NCI-H748 treated with DMSO at 0.1 percent for 48 hours (cell line): ENCODE measurements at regions not wholly inside any gene's neighbourhood (a gene's known extent, or its start where the extent isn't known, plus 50 kb on each side); places are given as distances from the start of the nearest gene placed in this dataset.
"Not testable (repeated sequence)": the region's sequence is repeated elsewhere in the genome, so short reads cannot be mapped to it uniquely, and the experiment has no call there.

Source experiments
- DNase-seq: peaks from one replicate; lab custom pipeline; 2025; lab: John Stamatoyannopoulos, UW

GRCh38 chr2:65568656-65569440 lies 136.4 kb upstream of the SPRED2 start:
- not testable (repeated sequence) for DNase-seq

GRCh38 chr2:65566617-65567016 lies 134.2 kb upstream of the SPRED2 start:
- no peak for DNase-seq

GRCh38 chr2:65565681-65566080 lies 133.3 kb upstream of the SPRED2 start:
- DNase-seq, result no peak

GRCh38 chr2:65564299-65564698 lies 131.9 kb upstream of the SPRED2 start:
- DNase-seq, result no peak

GRCh38 chr2:65562890-65563289 lies 130.5 kb upstream of the SPRED2 start:
- no peak for DNase-seq

- no peak for DNase-seq
Measured at GRCh38 chr2:65558743-65559142, 126.3 kb upstream of the SPRED2 start.

GRCh38 chr2:65557616-65558573 lies 125.5 kb upstream of the SPRED2 start:
- DNase-seq, result no peak

- DNase-seq, result no peak
Measured at GRCh38 chr2:65554765-65555591, 122.6 kb upstream of the SPRED2 start.

GRCh38 chr2:65553504-65554074 lies 121.2 kb upstream of the SPRED2 start:
- DNase-seq, result no peak

GRCh38 chr2:65551528-65551927 lies 119.1 kb upstream of the SPRED2 start:
- no peak for DNase-seq

- no peak for DNase-seq
Measured at GRCh38 chr2:65550246-65550645, 117.8 kb upstream of the SPRED2 start.

GRCh38 chr2:65549631-65550030 lies 117.2 kb upstream of the SPRED2 start:
- DNase-seq, result no peak

- DNase-seq, result no peak
Measured at GRCh38 chr2:65549257-65549627, 116.8 kb upstream of the SPRED2 start.

GRCh38 chr2:65548576-65549256 lies 116.3 kb upstream of the SPRED2 start:
- no peak for DNase-seq

- no peak for DNase-seq
Measured at GRCh38 chr2:65548064-65548463, 115.7 kb upstream of the SPRED2 start.

- DNase-seq, result no peak
Measured at GRCh38 chr2:65545837-65546805, 113.7 kb upstream of the SPRED2 start.

- DNase-seq, result no peak
Measured at GRCh38 chr2:65541773-65542172, 109.4 kb upstream of the SPRED2 start.

- DNase-seq, result no peak
Measured at GRCh38 chr2:65539633-65540032, 107.2 kb upstream of the SPRED2 start.

- no peak for DNase-seq
Measured at GRCh38 chr2:65537651-65538385, 105.4 kb upstream of the SPRED2 start.
